ENCODE measurements at regions not wholly inside any gene's neighbourhood (a gene's known extent, or its start where the extent isn't known, plus 50 kb on each side); places are given as distances from the start of the nearest gene placed in this dataset.

GRCh38 chr18:37958499-37958898, 392.9 kb upstream of the CELF4 start:
- in situ Hi-C loops (cut with MboI; ENCODE audit: low sequenced_read_pairs) = no loop called here

DNA sequence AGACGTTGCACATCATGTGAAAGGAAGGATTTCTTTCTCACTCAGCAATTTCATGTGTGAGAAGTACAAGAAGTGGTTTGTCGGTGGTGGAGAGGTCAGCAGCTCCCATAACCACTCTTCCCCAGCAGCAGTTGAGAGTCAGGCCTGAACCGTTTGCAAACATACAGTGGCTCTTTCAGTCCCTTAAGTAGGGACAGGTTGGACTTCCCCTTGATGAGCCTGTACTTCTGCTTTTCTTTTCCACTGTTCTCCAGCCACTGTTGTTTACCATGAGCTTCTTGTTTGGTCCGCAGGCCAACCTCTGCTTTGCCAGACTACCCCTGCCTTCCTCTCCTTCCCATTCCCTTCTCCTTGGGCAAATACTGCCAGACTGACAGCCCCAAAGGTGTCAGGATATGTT, 391.3 kb upstream of the CELF4 start:
- in situ Hi-C loops (cut with MboI; ENCODE audit: low sequenced_read_pairs) = no loop called here

GRCh38 chr18:37956020-37956419, 390.4 kb upstream of the CELF4 start:
- in situ Hi-C loops (cut with MboI; ENCODE audit: low sequenced_read_pairs) = no loop called here

GRCh38 chr18:37955201-37955600, 389.6 kb upstream of the CELF4 start:
- in situ Hi-C loops (cut with MboI; ENCODE audit: low sequenced_read_pairs) = no loop called here

DNA sequence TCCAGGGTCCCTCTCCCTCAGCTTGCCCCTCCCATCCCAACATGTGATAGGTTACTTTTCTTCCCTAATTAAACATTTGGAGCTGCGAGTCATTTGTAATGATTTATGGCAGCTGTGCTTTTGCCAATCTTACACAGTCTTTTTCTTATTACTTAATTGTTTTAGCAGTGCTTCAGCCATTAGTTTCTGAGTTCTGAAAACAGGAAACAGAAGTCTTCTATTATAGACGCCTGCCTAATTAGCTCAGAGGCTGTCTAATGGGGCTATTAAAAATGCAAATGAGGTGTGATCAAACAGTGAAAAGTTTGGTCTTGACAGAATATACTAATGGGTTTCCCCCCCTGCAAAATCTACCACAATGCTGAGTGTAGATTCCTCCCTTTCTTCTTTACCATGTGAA, 388.3 kb upstream of the CELF4 start:
- in situ Hi-C loops (cut with MboI; ENCODE audit: low sequenced_read_pairs) = no loop called here

- in situ Hi-C loops (cut with MboI; ENCODE audit: low sequenced_read_pairs) = no loop called here
Observed at GRCh38 chr18:37948471-37948870, 382.9 kb upstream of the CELF4 start.

- in situ Hi-C loops (cut with MboI; ENCODE audit: low sequenced_read_pairs) = no loop called here
Observed at GRCh38 chr18:37946324-37946723, 380.7 kb upstream of the CELF4 start.

GRCh38 chr18:37944700-37945270, 379.2 kb upstream of the CELF4 start:
- in situ Hi-C loops (cut with MboI; ENCODE audit: low sequenced_read_pairs) = no loop called here

- in situ Hi-C loops (cut with MboI; ENCODE audit: low sequenced_read_pairs) = no loop called here
Observed at GRCh38 chr18:37937287-37937686, 371.7 kb upstream of the CELF4 start.

DNA sequence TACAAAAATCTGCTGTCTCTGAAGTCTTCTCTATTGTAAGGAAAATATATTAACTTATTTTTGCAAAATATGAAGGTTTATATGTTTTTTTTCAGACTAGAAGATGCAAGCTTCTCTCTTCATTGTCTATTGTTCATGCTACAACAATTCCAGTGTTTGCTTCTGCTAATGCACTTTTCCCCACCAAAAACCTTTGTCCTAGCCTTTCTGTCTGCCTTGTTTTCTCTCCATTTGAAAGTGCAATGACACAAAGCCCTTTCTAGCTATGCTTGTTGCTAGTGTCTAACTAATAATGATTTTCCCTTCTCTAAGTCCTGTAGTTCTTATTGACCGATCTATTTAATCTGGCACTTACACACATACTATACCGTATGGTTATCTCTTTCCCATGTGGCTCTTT, 369.5 kb upstream of the CELF4 start:
- in situ Hi-C loops (cut with MboI; ENCODE audit: low sequenced_read_pairs) = no loop called here

DNA sequence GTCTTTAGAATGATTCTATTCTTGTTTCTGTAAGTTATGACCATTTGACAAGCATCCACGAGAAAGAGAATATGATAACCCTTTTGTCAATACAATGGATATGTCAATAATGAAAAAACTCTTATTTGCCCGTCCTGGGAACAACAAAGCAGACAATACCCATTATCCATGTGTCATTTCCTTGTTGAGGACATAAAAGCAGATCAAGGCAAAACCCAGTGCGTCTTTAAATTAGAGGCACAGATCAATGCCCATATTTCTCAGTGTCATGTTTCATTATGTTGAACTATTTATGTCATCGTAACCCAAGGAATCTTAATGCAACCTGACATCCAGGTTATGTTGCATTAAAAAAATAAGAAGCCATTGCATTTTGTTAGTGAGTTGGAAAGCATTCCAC, 365.0 kb upstream of the CELF4 start:
- in situ Hi-C loops (cut with MboI; ENCODE audit: low sequenced_read_pairs) = no loop called here

DNA sequence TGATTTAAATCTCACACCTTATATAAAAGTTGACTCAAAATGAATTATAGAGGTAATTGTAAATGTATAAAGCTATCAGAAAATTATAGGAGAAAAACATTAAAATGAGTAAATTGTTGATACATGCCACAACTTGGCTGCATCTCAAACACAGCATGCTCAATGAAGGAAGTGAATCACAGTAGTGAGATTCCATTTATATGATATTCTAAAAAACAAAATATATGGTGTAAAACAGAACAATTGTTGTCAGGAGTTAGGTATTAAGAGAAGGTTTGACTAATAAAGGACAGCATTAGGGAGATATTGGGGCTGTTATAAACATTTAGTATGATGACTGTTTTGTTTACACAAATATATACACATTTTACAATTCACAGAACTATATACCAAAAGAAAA, 356.6 kb upstream of the CELF4 start:
- in situ Hi-C loops (cut with MboI; ENCODE audit: low sequenced_read_pairs) = no loop called here

- in situ Hi-C loops (cut with MboI; ENCODE audit: low sequenced_read_pairs) = no loop called here
Observed at GRCh38 chr18:37920865-37921264, 355.3 kb upstream of the CELF4 start.

- in situ Hi-C loops (cut with MboI; ENCODE audit: low sequenced_read_pairs) = no loop called here
Observed at GRCh38 chr18:37913051-37913450, 347.5 kb upstream of the CELF4 start.

DNA sequence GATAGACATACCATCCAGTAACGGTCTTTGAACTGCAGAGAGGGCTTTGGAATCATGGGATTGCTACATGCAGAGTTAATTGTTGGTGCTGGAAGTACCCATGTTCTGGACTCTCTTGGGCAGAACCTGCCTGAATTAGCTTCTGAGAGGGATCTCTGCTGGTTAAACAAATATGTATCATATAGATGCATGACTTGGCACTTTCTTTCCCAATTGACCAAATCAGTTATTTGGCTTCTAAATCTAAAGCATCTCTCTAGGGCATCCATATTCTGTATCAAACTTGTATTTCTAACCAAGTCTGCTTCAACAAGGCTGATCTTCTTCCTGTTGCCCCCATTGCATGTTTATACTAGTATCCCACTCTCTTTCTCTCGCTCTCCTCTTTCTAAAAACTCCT, 336.7 kb upstream of the CELF4 start:
- in situ Hi-C loops (cut with MboI; ENCODE audit: low sequenced_read_pairs) = no loop called here

GRCh38 chr18:37900326-37900725, 334.7 kb upstream of the CELF4 start:
- in situ Hi-C loops (cut with MboI; ENCODE audit: low sequenced_read_pairs) = no loop called here

DNA sequence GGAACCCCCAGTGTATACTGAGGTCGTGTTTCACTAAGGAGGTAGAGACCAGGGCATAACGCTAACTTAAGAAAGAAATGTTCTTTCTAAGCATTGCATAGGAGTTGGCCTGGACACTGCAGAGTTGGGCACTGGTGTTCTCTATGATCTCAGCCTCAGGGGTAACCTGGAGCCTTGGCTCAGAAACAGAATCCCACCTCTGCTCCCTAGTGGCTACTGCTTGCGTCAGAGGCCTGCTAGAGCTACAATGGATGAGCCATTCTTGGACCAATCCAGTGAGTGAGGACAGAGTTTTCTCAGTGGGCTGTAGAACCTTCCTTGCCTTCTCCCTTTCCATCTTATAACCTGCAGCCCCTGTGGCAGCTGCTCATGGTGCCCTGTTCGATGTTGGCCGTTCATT, 324.4 kb upstream of the CELF4 start:
- in situ Hi-C loops (cut with MboI; ENCODE audit: low sequenced_read_pairs) = no loop called here

GRCh38 chr18:37874721-37875120, 309.1 kb upstream of the CELF4 start:
- in situ Hi-C loops (cut with MboI; ENCODE audit: low sequenced_read_pairs) = no loop called here

- in situ Hi-C loops (cut with MboI; ENCODE audit: low sequenced_read_pairs) = no loop called here
Observed at GRCh38 chr18:37873416-37873815, 307.8 kb upstream of the CELF4 start.

DNA sequence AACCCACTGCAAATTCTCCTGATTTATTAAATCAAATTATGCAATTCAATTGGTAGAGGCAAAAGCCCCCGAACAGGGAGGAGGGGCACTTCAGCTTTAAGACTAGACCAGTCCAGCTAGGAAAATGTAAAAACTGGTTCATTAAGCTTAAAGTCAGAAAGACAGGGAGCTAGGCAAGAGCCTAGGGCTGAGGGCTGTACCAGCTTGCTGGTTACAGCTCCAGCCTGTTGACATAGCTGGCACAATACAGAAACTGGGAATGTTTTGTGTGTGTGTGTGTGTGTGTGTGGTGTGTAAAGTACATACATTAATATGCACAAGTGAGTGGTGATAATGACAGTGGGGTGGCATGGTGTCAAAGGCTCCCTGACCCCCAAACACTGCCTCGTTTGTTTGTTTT, 307.0 kb upstream of the CELF4 start:
- in situ Hi-C loops (cut with MboI; ENCODE audit: low sequenced_read_pairs) = no loop called here

DNA sequence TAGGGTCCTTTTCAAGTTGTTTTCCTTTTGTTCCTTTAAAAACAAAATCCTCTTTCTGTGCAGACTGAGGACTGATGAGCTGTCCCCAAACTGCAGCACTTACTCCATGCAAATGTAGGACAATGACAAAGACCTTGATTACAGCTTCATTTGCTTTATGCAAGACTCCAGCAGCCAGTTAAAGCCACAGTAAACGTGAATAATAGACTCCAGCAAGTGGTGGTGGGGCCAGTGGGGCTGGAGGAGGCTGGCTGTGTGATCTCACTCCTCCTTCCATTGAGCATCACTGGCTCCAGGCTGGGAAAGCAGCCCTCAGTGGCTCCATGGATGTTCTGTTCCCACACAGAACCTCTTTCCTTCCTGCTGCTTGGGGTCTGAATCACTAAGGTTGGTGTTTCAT, 306.0 kb upstream of the CELF4 start:
- in situ Hi-C loops (cut with MboI; ENCODE audit: low sequenced_read_pairs) = no loop called here

DNA sequence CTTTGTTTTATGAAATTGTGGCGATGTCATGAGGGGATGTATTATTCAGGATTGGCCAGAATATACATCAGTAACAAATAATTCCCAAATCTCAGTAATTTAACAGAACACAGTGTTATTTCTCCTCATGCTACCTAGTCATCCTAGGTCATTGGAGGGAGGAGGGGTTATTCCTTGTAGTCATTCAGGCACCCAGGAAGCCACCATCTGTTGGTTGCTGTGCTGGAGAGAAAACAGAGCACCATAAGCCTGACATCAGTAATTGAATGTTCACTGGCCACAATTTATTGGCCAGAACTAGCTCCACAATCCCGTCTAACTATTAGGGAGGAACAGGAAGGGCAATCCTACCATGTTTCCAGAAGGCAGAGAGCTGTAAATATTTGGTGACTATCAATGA, 303.5 kb upstream of the CELF4 start:
- in situ Hi-C loops (cut with MboI; ENCODE audit: low sequenced_read_pairs) = no loop called here

- in situ Hi-C loops (cut with MboI; ENCODE audit: low sequenced_read_pairs) = no loop called here
Observed at GRCh38 chr18:37864122-37864521, 298.5 kb upstream of the CELF4 start.

GRCh38 chr18:37861981-37862380, 296.4 kb upstream of the CELF4 start:
- in situ Hi-C loops (cut with MboI; ENCODE audit: low sequenced_read_pairs) = no loop called here

All from HL-60/S4 treated with retinoic acid at 250 ng/mL for 4 days and 3 days (cell line).